ENCODE measurements at regions not wholly inside any gene's neighbourhood (a gene's known extent, or its start where the extent isn't known, plus 50 kb on each side); places are given as distances from the start of the nearest gene placed in this dataset.

- no peaks in the 10 kb centered on the region for H3K9me3 ChIP-seq (ENCODE audit: control insufficient read depth in 4 of 4, low read length in 3 of 4)
- H3K4me3 ChIP-seq (ENCODE audit: low read depth in 1 of 3, low read length in 3 of 3), result no peak overlapping the region
- H3K27ac ChIP-seq (ENCODE audit: low read depth in 1 of 2, low read length in 2 of 2), result no peak overlapping the region
- no peaks in the 10 kb centered on the region for H3K27me3 ChIP-seq (ENCODE audit: control insufficient read depth in 4 of 4, insufficient read depth in 4 of 4, low read length in 3 of 4)
- TF ChIP-seq GABPA (IDR thresholded peaks at IDR 0.05 in 1 of 2, conservative IDR thresholded peaks at IDR 0.05 in 1 of 2) (no peak), FOXA1 (IDR thresholded peaks at IDR 0.05) (no peak), EGR1 (IDR thresholded peaks at IDR 0.05; ENCODE audit: low read depth in 2 of 2) (no peak), RAD21 (IDR thresholded peaks at IDR 0.05) (no peak), ZBTB33 (IDR thresholded peaks at IDR 0.05) (no peak), MAX (IDR thresholded peaks at IDR 0.05) (no peak), ATF3 (IDR thresholded peaks at IDR 0.05) (no peak)
- H3K4me1 ChIP-seq (ENCODE audit: control insufficient read depth in 4 of 4, insufficient read depth in 4 of 4, low read length in 3 of 4), result peaks cover 0 to 3% (median 0%) of the 10 kb centered on the region in 4 donors
- peaks cover 0 to 51% (median 11%) of the 10 kb centered on the region in 4 donors for H3K36me3 ChIP-seq (ENCODE audit: control insufficient read depth in 4 of 4, insufficient read depth in 3 of 4, low read depth in 1 of 4, low read length in 3 of 4)
- no peak for DNase-seq (ENCODE audit: low spot score)
- WGBS, result 95% methylated on average over 15 of the region's 15 CpGs
- no peak overlapping the region for H3K9ac ChIP-seq (ENCODE audit: low read depth in 1 of 2, low read length in 2 of 2)
Observed at GRCh38 chr14:95465936-95466335, 50.5 kb downstream of the SYNE3 start.

GRCh38 chr14:95465358-95465757 is 51.1 kb downstream of the SYNE3 start:
- H3K9me3 ChIP-seq (ENCODE audit: control insufficient read depth in 4 of 4, low read length in 3 of 4), result no peaks in the 10 kb centered on the region
- no peak overlapping the region for H3K9ac ChIP-seq (ENCODE audit: low read depth in 1 of 2, low read length in 2 of 2)
- peaks cover 0 to 54% (median 11%) of the 10 kb centered on the region in 4 donors for H3K36me3 ChIP-seq (ENCODE audit: control insufficient read depth in 4 of 4, insufficient read depth in 3 of 4, low read depth in 1 of 4, low read length in 3 of 4)
- H3K4me3 ChIP-seq (ENCODE audit: low read depth in 1 of 3, low read length in 3 of 3), result no peak overlapping the region
- TF ChIP-seq CTCF (IDR thresholded peaks at IDR 0.05; ENCODE audit: low read depth, low read length, missing input control), result no peak
- no peak for TF ChIP-seq RXRA (IDR thresholded peaks at IDR 0.05)
- TF ChIP-seq JUND (IDR thresholded peaks at IDR 0.05), result no peak
- TF ChIP-seq REST (IDR thresholded peaks at IDR 0.05), result no peak
- TF ChIP-seq MAX (IDR thresholded peaks at IDR 0.05), result no peak
- TF ChIP-seq NR2F2 (IDR thresholded peaks at IDR 0.05), result no peak
- no peak for TF ChIP-seq TAF1 (conservative IDR thresholded peaks at IDR 0.05)
- TF ChIP-seq RAD21 (IDR thresholded peaks at IDR 0.05), result no peak
- TF ChIP-seq YY1 (IDR thresholded peaks at IDR 0.05), result no peak
- no peak overlapping the region for H3K27ac ChIP-seq (ENCODE audit: low read depth in 1 of 2, low read length in 2 of 2)
- H3K27me3 ChIP-seq (ENCODE audit: control insufficient read depth in 4 of 4, insufficient read depth in 4 of 4, low read length in 3 of 4), result no peaks in the 10 kb centered on the region
- WGBS, result 61% methylated on average over 3 of the region's 3 CpGs
- no peak for DNase-seq (ENCODE audit: low spot score)
- peaks cover 0 to 3% (median 0%) of the 10 kb centered on the region in 4 donors for H3K4me1 ChIP-seq (ENCODE audit: control insufficient read depth in 4 of 4, insufficient read depth in 4 of 4, low read length in 3 of 4)

All from liver (tissue), 8 donors.